Activated naive CD8-positive, alpha-beta T cell treated with anti-CD3 and anti-CD28 coated beads, Interleukin-2, amount 10 ng/mL, durations not matched to agents 7 days and 5 days (primary cell): ENCODE measurements at regions not wholly inside any gene's neighbourhood (a gene's known extent, or its start where the extent isn't known, plus 50 kb on each side); places are given as distances from the start of the nearest gene placed in this dataset.

Experiments
- ATAC-seq: fragments of 150-1000 bp; cut with Tn5 transposase; one replicate; pipeline ENCODE4 v1.10.0; 2021; ENCODE audit warnings: low read depth, moderate library complexity
- POLR2A ChIA-PET: fragments of 350-600 bp; sonication (Branson Sonifier 250); formaldehyde crosslinking; loops from one replicate; lab custom pipeline; 2021; ENCODE audit warnings: antibody characterized with exemption; lab: Charles Lee
- DNase-seq: peaks from one replicate; pipeline ENCODE4 v3.0.0; 2021
- H3K27ac Mint-ChIP-seq: one replicate; pipeline ENCODE4 v1.8.0; 2022; ENCODE audit warnings: mild to moderate bottlenecking, mixed read lengths
- H3K27me3 Mint-ChIP-seq: one replicate; pipeline ENCODE4 v1.8.0; 2022; ENCODE audit warnings: mild to moderate bottlenecking, moderate library complexity, mixed read lengths
- H3K36me3 Mint-ChIP-seq: one replicate; pipeline ENCODE4 v1.8.0; 2021; ENCODE audit warnings: mild to moderate bottlenecking, mixed read lengths
- H3K4me1 Mint-ChIP-seq: one replicate; pipeline ENCODE4 v1.8.0; 2021; ENCODE audit warnings: mixed read lengths
- H3K4me3 Mint-ChIP-seq: one replicate; pipeline ENCODE4 v1.8.0; 2022; ENCODE audit warnings: mild to moderate bottlenecking, moderate library complexity, mixed read lengths
- H3K9me3 Mint-ChIP-seq: one replicate; pipeline ENCODE4 v1.8.0; 2021; ENCODE audit warnings: mixed read lengths

- DNase-seq (no peak), ATAC-seq (no peak)
- no peak overlapping the region for H3K4me3 Mint-ChIP-seq
- no peaks in the 10 kb centered on the region for H3K27me3 Mint-ChIP-seq
- POLR2A ChIA-PET: no interaction called here
- no peaks in the 10 kb centered on the region for H3K36me3 Mint-ChIP-seq
- H3K9me3 Mint-ChIP-seq: no peaks in the 10 kb centered on the region
- no peak overlapping the region for H3K27ac Mint-ChIP-seq
- H3K4me1 Mint-ChIP-seq: no peaks in the 10 kb centered on the region
These were observed 258.0 kb upstream of the SEMA3A start for GRCh38 chr7:84452618-84453017.

GRCh38 chr7:84450772-84451171 is 256.2 kb upstream of the SEMA3A start:
- no peak for ATAC-seq
- Mint-ChIP-seq H3K27ac (no peak overlapping the region), H3K4me1 (no peaks in the 10 kb centered on the region), H3K27me3 (no peaks in the 10 kb centered on the region), H3K36me3 (no peaks in the 10 kb centered on the region), H3K4me3 (no peak overlapping the region), H3K9me3 (no peaks in the 10 kb centered on the region)
- DNase-seq: no peak
- POLR2A ChIA-PET: no interaction called here

GRCh38 chr7:84447636-84448293 is 253.2 kb upstream of the SEMA3A start:
- ATAC-seq (no peak), DNase-seq (no peak)
- Mint-ChIP-seq H3K27me3 (no peaks in the 10 kb centered on the region), H3K36me3 (no peaks in the 10 kb centered on the region), H3K4me1 (no peaks in the 10 kb centered on the region), H3K27ac (no peak overlapping the region), H3K4me3 (no peak overlapping the region), H3K9me3 (no peaks in the 10 kb centered on the region)
- POLR2A ChIA-PET: no interaction called here

GRCh38 chr7:84446991-84447480 is 252.4 kb upstream of the SEMA3A start:
- Mint-ChIP-seq H3K4me1 (no peaks in the 10 kb centered on the region), H3K27ac (no peak overlapping the region), H3K36me3 (no peaks in the 10 kb centered on the region), H3K4me3 (no peak overlapping the region), H3K27me3 (no peaks in the 10 kb centered on the region), H3K9me3 (no peaks in the 10 kb centered on the region)
- ATAC-seq (no peak), DNase-seq (no peak)
- POLR2A ChIA-PET: no interaction called here

- ATAC-seq (peak; percentile 50), DNase-seq (no peak)
- no peak overlapping the region for H3K4me3 Mint-ChIP-seq
- POLR2A ChIA-PET: no interaction called here
- no peaks in the 10 kb centered on the region for H3K27me3 Mint-ChIP-seq
- no peak overlapping the region for H3K27ac Mint-ChIP-seq
- peaks cover 2% of the 10 kb centered on the region for H3K9me3 Mint-ChIP-seq
- H3K4me1 Mint-ChIP-seq: no peaks in the 10 kb centered on the region
- no peaks in the 10 kb centered on the region for H3K36me3 Mint-ChIP-seq
These were observed 231.2 kb upstream of the SEMA3A start for GRCh38 chr7:84425702-84426259.

GRCh38 chr7:84422790-84423189 is 228.2 kb upstream of the SEMA3A start:
- Mint-ChIP-seq H3K4me1 (no peaks in the 10 kb centered on the region), H3K36me3 (no peaks in the 10 kb centered on the region), H3K4me3 (no peak overlapping the region), H3K9me3 (peaks cover 2% of the 10 kb centered on the region), H3K27ac (no peak overlapping the region), H3K27me3 (no peaks in the 10 kb centered on the region)
- POLR2A ChIA-PET: no interaction called here
- ATAC-seq (no peak), DNase-seq (no peak)

GRCh38 chr7:84412161-84412969 is 217.8 kb upstream of the SEMA3A start:
- POLR2A ChIA-PET: no interaction called here
- Mint-ChIP-seq H3K36me3 (no peaks in the 10 kb centered on the region), H3K4me1 (no peaks in the 10 kb centered on the region), H3K27me3 (peaks cover 2% of the 10 kb centered on the region), H3K27ac (no peak overlapping the region), H3K9me3 (no peaks in the 10 kb centered on the region), H3K4me3 (no peak overlapping the region)
- DNase-seq: no peak
- no peak for ATAC-seq

GRCh38 chr7:84399661-84400060 is 205.1 kb upstream of the SEMA3A start:
- DNase-seq: no peak
- POLR2A ChIA-PET: no interaction called here
- H3K27ac Mint-ChIP-seq: no peak overlapping the region
- H3K27me3 Mint-ChIP-seq: no peaks in the 10 kb centered on the region
- H3K36me3 Mint-ChIP-seq: no peaks in the 10 kb centered on the region
- H3K4me1 Mint-ChIP-seq: no peaks in the 10 kb centered on the region
- H3K4me3 Mint-ChIP-seq: no peak overlapping the region
- H3K9me3 Mint-ChIP-seq: peaks cover 6% of the 10 kb centered on the region
- no peak for ATAC-seq

- ATAC-seq: no peak
- Mint-ChIP-seq H3K27ac (no peak overlapping the region), H3K4me3 (no peak overlapping the region), H3K36me3 (no peaks in the 10 kb centered on the region), H3K4me1 (peaks cover under 1% of the 10 kb centered on the region), H3K27me3 (no peaks in the 10 kb centered on the region), H3K9me3 (no peaks in the 10 kb centered on the region)
- POLR2A ChIA-PET: no interaction called here
- no peak for DNase-seq
These were observed 199.6 kb upstream of the SEMA3A start for GRCh38 chr7:84394219-84394618.

GRCh38 chr7:84393786-84394185 is 199.2 kb upstream of the SEMA3A start:
- ATAC-seq (no peak), DNase-seq (no peak)
- H3K4me3 Mint-ChIP-seq: no peak overlapping the region
- H3K27me3 Mint-ChIP-seq: no peaks in the 10 kb centered on the region
- no peak overlapping the region for H3K27ac Mint-ChIP-seq
- POLR2A ChIA-PET: no interaction called here
- no peaks in the 10 kb centered on the region for H3K9me3 Mint-ChIP-seq
- H3K4me1 Mint-ChIP-seq: peaks cover 2% of the 10 kb centered on the region
- H3K36me3 Mint-ChIP-seq: no peaks in the 10 kb centered on the region

GRCh38 chr7:84390845-84391244 is 196.3 kb upstream of the SEMA3A start:
- Mint-ChIP-seq H3K27ac (no peak overlapping the region), H3K9me3 (no peaks in the 10 kb centered on the region), H3K27me3 (no peaks in the 10 kb centered on the region), H3K4me3 (no peak overlapping the region), H3K4me1 (peaks cover 2% of the 10 kb centered on the region), H3K36me3 (no peaks in the 10 kb centered on the region)
- DNase-seq: no peak
- POLR2A ChIA-PET: no interaction called here
- no peak for ATAC-seq

GRCh38 chr7:84389242-84389641 is 194.7 kb upstream of the SEMA3A start:
- H3K27me3 Mint-ChIP-seq: no peaks in the 10 kb centered on the region

GRCh38 chr7:84387595-84387994 is 193.0 kb upstream of the SEMA3A start:
- no peak overlapping the region for H3K4me3 Mint-ChIP-seq
- POLR2A ChIA-PET: no interaction called here
- ATAC-seq: no peak
- H3K4me1 Mint-ChIP-seq: peaks cover 2% of the 10 kb centered on the region
- H3K36me3 Mint-ChIP-seq: no peaks in the 10 kb centered on the region
- no peak overlapping the region for H3K27ac Mint-ChIP-seq
- no peaks in the 10 kb centered on the region for H3K27me3 Mint-ChIP-seq
- H3K9me3 Mint-ChIP-seq: no peaks in the 10 kb centered on the region
- DNase-seq: no peak

More at GRCh38 chr7:84389242-84389641, 194.7 kb upstream of the SEMA3A start:
- POLR2A ChIA-PET: no interaction called here
- Mint-ChIP-seq H3K36me3 (no peaks in the 10 kb centered on the region), H3K4me1 (peaks cover 2% of the 10 kb centered on the region), H3K9me3 (no peaks in the 10 kb centered on the region), H3K4me3 (no peak overlapping the region), H3K27ac (no peak overlapping the region)
- ATAC-seq (no peak), DNase-seq (no peak)

GRCh38 chr7:84384417-84384816 is 189.8 kb upstream of the SEMA3A start:
- H3K27me3 Mint-ChIP-seq: no peaks in the 10 kb centered on the region
- H3K27ac Mint-ChIP-seq: no peak overlapping the region
- H3K9me3 Mint-ChIP-seq: no peaks in the 10 kb centered on the region
- POLR2A ChIA-PET: no interaction called here
- H3K36me3 Mint-ChIP-seq: no peaks in the 10 kb centered on the region
- no peak for ATAC-seq
- H3K4me1 Mint-ChIP-seq: peaks cover 2% of the 10 kb centered on the region
- H3K4me3 Mint-ChIP-seq: no peak overlapping the region
- DNase-seq: no peak
